ENCODE measurements at regions not wholly inside any gene's neighbourhood (a gene's known extent, or its start where the extent isn't known, plus 50 kb on each side); places are given as distances from the start of the nearest gene placed in this dataset.
"Not testable (repeated sequence)": the region's sequence is repeated elsewhere in the genome, so short reads cannot be mapped to it uniquely, and the experiment has no call there.

DNA sequence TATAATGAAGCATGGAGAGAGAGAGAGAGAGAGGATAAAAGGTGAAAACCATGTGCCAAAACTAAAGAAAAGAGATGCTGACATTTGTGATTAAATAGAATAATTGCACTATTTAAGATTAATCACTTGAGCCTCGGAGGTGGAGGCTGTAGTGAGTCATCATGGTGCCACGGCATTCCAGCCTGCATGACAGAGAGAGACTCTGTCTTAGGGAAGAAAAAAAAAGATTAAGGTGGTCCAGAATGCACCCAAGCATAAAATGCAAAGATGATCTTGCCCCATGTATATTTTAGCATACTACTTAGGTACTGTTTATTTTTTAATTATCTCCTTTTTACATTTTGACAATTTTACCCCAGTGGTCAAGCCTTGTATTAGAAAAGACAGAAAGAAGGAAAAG is 742.5 kb downstream of the SPATA31A1 start:
- H3K4me3 ChIP-seq (ENCODE audit: low read depth, low read length); DNase-seq (ENCODE audit: low read depth): not testable (repeated sequence)

DNA sequence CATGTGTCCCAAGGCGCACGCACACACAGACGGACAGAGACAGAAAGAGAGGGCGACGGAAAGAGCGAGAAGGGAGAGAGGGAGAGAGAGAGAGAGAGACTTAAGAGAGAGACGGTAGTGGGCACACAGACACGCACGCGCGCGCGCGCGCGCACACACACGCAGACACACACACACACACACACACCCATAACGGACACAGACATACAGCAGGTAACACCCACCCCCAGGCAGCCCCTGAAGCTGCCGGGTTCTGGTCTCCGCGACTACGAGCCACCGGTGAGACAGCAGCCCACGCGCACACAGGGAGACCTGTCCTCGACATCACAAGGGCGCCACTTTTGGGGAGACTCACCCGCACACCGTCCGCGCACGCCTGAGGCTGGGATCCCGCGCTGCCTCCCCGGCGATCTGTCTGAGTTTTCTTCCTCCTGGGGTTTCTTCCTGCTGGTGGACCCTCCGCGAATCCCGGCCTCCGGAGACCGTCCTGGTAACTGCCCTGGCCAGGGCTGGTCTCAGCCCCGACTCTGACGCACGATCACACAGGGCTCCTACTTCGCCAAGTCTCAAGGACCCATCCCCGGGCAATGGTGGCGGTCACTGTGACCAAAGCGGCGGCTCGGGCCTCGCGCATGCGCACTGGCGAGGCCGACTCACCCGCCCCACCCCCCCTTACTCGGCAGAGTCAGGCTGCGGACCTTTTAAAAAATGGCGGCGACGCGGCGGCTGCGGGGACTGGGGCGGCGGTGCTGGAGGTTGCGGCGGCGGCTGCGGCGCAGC is 750.7 kb downstream of the SPATA31A1 start:
- peak overlapping the region; percentile 42 for H3K4me3 ChIP-seq (ENCODE audit: low read depth, low read length)
- DNase-seq (ENCODE audit: low read depth): peak; percentile 64

DNA sequence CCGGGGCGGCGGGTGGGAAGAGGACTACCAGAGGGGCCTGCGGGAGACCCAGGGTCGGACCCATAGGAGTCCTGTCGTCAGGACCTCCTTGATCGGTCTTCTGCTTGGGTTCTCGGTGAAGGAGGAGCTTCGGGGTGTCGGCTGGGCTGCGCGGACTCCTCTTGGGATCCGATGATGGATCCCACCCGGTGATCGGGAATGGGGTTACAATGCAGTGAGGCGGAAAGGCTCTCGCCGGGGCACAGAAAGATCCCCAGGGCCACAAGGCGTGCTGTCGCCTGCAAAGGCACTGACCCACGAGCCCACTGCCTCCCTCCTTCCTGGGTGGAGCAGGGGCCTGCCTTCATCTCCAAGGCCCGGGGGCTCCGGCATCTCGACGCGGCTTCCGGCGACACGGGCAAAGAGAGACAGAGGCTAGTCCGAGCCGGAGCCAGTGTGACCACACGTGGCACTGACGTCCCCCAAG is 751.3 kb downstream of the SPATA31A1 start:
- H3K4me3 ChIP-seq (ENCODE audit: low read depth, low read length): peak overlapping the region; percentile 20

DNA sequence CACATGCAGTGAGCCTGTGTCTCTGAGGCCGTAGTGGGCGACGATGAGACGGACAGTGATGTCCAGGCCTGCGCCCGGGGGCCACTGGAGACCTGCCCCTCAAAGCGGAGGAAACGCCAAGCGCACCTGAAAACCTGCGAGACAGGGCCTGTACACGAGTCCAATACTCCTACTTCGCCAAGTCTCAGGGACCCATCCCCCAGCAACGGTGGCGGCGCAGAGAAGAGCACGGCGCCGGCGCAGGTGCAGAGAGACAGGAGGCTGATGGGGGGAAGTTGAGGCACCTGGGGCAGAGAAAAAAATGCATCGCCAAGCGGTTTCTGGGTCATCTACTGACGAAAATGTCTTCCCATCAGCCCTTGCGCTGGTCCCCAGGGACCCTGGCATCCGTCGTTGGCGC is 751.8 kb downstream of the SPATA31A1 start:
- not testable (repeated sequence) for DNase-seq (ENCODE audit: low read depth); H3K4me3 ChIP-seq (ENCODE audit: low read depth, low read length)

More for the DNA sequence above, 751.3 kb downstream of the SPATA31A1 start:
- DNase-seq (ENCODE audit: low read depth): not testable (repeated sequence)

DNA sequence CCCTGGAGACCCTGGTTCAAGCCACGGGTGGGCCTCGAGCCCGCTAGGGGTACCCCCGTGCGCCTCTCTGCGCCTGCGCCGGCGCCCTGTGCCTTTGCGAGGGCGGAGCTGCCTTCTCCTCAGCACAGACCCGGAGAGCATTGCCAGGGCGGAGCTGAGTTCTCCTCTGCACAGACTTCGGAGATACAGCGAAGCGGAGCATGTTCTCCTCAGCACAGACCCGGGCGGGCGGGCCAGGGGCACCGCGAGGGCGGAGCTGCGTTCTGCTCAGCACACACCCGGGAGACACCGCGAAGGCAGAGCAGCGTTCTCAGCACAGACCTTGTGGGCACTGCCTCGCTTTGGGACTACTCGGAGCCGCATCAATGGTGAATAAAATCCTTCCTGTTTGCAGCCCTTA is 753.0 kb downstream of the SPATA31A1 start:
- DNase-seq (ENCODE audit: low read depth); H3K4me3 ChIP-seq (ENCODE audit: low read depth, low read length): not testable (repeated sequence)

DNA sequence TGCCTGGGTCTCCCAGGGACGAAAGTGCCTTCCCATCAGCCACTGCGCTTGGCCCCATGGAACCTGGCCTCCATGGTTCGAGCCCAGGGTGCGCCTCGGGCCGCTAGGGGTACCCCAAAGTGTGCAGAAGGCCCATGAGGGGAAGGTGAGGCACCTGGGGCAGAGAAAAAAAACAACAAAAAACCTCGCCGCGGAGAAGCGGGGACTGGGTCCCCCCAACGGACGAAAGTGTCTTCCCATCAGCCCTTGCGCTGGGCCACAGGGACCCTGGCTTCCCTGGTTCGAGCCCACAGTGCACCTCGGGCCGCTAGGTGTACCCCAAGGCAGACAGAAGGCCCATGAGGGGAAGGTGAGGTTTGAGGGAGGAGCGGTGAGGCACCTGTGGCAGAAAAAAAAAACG is 755.3 kb downstream of the SPATA31A1 start:
- peak overlapping the region; percentile 42 for H3K4me3 ChIP-seq (ENCODE audit: low read depth, low read length)
- peak; percentile 0 for DNase-seq (ENCODE audit: low read depth)

DNA sequence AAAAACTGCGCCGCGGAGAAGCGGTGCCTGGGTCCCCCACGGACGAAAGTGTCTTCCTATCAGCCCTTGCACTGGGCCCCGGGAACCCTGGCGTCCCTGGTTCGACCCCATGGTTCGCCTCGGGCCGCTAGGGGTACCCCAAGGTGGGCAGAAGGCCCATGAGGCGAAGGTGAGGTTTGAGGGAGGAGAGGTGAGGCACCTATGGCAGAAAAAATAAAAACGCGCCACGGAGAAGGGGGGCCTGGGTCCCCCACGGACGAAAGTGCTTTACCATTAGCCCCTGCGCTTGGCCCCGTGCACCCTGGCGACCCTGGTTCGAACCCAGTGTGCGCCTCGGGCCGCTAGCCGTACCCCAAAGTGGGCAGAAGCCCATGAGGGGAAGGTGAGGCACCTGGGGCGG is 756.1 kb downstream of the SPATA31A1 start:
- not testable (repeated sequence) for H3K4me3 ChIP-seq (ENCODE audit: low read depth, low read length); DNase-seq (ENCODE audit: low read depth)

DNA sequence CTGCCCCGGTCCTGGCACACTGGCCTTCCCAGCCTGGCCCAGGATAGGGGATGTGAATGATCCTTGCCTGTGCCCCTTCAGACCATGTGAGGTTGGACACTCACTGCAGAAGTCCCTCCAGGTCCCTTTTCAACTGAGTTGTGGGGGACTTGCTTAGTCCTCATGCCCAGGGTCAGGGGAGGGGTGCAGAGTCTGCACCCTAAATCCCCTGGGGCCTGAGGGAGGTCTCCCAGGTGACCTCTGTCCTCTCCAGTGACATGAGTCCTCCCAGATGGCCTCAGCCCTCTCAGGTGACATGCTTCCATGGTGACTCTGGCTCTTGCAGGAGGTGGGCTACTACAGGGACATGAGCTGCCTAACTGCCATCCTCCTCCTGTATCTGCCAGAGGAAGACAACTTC is 775.1 kb downstream of the SPATA31A1 start:
- DNase-seq (ENCODE audit: low read depth); H3K4me3 ChIP-seq (ENCODE audit: low read depth, low read length): not testable (repeated sequence)

DNA sequence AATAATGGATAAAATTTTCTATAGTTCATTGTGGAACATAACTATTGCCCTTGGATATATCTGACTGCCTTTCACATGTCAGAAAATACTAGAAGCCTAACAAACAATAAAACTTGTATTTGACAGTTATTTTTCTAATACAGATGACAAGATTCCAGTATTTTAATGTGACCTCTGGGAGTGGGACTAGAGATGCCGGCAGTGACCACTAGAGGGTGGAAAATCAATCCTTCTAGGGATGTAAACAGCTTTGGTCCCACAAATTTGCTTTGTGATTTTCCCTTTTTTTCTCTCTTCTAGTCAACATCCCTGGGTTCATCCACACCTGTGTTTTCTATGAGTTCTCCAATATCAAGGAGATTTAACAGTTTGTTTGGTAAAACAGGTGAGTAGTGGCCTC is 813.7 kb downstream of the SPATA31A1 start:
- H3K4me3 ChIP-seq (ENCODE audit: low read depth, low read length); DNase-seq (ENCODE audit: low read depth): not testable (repeated sequence)

DNA sequence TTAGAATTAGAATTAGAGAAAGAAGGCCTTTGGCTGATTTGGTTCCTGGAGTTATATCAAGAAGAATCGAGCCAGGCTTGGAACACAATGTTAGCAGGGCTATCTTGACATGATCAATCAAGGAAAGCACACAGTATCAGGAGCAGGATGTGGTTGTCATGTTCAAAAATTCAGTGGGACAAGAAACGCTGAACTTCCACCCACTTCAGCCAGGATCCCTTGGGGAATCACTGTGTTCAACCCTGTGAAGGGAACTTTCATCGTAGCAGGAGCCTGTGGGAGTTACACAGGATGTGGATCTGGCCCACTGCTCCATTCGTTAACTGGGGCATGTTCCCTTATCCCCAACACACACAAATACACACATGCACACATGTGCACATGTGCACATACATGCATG is 817.8 kb downstream of the SPATA31A1 start:
- H3K4me3 ChIP-seq (ENCODE audit: low read depth, low read length): not testable (repeated sequence)

DNA sequence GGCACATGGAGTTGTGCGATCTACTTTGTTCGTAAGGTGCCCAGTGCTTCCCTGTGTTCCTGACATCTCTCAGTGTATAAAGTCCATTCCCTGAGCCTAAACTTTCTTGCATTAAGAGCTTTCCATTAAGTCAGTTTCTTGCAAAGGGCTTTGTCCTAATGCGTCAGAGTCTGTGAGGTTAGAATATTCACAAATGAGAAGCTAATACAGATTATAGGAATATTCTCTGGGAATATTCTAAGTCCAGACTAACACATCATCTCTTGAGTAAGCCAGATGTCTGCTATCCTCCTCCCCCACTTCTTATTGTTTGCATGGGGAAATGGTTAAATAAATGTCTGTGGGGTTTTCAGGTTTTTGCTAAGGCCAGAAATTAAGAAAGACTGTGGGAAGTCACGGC is 818.6 kb downstream of the SPATA31A1 start:
- not testable (repeated sequence) for H3K4me3 ChIP-seq (ENCODE audit: low read depth, low read length); DNase-seq (ENCODE audit: low read depth)

More for the DNA sequence above, 817.8 kb downstream of the SPATA31A1 start:
- DNase-seq (ENCODE audit: low read depth): not testable (repeated sequence)

DNA sequence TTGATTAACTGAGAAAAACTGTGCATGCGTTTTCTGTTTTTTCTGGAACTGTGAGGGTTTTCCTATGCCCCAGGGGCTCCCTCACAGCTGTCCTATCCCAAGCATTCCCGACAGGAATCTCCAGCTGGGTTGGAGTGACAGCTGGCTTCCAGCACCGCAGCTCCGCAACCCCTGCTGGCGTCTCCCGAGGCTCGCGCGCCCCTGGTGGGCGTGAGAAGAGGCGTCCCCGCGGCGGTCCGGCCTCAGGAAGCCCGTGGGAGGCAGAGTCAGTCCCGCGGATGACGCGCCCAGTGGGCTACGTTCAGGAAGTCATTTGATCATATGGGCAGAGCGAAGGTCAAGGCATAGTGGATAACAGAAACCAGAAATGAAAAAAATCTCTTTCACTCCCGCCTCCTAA is 821.9 kb downstream of the SPATA31A1 start:
- H3K4me3 ChIP-seq (ENCODE audit: low read depth, low read length); DNase-seq (ENCODE audit: low read depth): not testable (repeated sequence)

DNA sequence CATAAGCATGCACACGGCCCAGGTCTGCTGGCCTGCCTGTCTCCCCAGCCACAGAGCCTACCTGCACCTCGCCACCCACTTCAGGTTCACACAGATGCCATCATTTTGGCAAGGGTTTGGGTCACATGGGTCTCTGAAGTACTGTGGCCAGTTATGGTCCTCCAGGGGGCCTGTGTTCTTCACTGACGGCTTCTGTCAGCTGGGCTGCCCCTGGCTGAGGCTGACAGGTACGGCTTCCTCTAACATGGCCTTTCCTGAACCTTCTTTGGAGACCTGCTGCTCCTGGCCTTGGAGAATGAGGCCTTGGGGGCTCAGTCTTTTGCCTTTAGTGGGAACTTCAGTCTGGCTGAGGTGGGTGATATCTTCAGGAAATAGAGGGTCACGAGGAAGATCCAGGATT is 835.9 kb downstream of the SPATA31A1 start:
- not testable (repeated sequence) for DNase-seq (ENCODE audit: low read depth); H3K4me3 ChIP-seq (ENCODE audit: low read depth, low read length)

DNA sequence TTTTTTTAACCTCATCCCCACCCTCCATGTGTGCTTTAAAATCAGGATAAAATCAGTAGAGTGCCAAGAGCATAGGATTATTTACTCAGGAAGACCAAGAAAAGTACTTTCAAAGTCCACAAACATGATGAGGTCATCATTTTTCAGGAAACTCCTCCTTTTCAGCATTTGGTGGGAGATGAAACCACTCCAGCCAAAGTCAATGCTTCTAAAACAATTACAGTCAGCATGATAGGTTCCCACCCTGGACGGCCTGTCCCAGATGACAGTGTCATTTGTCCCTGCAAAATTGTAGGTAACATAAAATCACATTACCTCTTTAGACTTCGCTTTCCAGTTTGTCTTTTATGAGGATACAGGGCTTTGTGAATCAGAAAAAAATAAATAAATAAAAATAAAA is 836.7 kb downstream of the SPATA31A1 start:
- H3K4me3 ChIP-seq (ENCODE audit: low read depth, low read length); DNase-seq (ENCODE audit: low read depth): not testable (repeated sequence)

DNA sequence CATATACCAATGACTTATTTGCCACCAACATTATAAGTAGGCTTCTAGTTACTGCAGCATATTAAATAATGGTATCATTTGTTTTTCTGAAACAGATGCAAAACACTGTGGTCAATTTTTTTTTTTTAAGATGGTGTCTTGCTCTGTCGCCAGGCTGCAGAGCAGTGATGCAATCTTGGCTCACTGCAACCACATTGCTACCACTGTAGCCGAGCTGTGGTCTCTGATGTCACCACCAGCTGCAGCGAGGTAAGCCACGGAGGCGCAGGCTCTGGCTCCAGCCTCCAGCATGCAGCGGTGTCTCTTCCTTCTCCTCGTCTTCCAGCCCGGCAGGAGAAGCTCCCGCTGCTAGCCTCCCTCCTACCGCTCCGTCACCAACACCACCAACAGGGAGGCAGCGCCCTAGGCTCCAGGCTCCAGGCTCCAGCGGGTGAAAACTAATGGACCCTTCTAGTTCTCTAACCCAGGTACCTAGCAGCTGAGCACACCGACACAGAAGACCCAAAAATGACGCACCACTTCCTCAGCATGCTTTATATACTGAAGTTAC is 840.8 kb downstream of the SPATA31A1 start:
- not testable (repeated sequence) for DNase-seq (ENCODE audit: low read depth); H3K4me3 ChIP-seq (ENCODE audit: low read depth, low read length)

DNA sequence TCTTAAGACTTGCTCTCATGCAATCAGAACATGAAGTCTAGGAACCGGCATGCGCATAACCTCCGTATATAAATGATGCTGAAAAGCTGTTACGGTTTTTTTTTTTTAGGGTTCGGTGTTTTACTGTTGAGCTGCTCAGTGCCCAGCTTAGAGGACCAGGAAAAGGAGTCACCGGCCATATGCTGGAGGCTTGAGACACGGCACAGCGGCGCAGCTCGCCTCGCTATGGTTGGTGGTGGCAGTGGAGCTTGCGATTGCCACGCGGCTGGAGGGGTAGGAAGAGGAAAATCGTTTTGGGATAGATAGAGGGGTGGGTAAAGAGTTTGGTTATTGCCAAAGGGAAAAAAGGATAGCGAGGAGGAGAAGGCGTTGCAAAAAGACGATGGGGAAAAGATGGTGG is 841.3 kb downstream of the SPATA31A1 start:
- not testable (repeated sequence) for H3K4me3 ChIP-seq (ENCODE audit: low read depth, low read length)

DNA sequence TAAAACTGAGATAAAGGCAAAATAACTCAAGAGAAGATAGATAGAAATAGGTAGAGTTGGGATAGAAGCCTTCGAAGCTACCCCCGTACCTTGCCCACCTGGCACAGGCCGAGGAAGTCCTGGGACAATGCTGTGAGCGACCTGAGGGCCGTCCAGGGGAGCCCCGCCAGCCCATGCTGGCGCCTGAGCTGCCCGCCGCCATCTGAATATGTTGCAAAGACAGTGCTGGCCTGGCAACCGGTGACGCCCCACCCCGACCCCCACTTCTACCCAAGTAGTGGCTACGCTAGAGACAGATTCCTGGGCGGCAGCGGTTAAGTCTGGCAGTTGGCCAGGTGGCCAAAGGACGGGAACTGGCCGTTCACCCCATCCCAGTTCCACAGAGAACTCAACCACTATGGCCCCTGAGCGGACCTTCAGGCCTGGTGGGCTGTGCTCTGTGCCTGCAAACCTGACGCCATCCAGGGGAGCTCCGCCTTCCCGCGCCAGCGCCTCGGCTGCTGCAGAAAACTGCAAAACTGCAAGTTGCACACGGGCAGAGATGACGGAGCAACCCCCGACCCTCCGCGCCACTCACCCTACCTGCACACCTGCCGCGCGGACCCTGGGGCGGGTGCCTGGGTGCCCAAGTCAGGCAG is 866.2 kb downstream of the SPATA31A1 start:
- H3K4me3 ChIP-seq (ENCODE audit: low read depth, low read length); DNase-seq (ENCODE audit: low read depth): not testable (repeated sequence)

More for the DNA sequence above, 841.3 kb downstream of the SPATA31A1 start:
- not testable (repeated sequence) for DNase-seq (ENCODE audit: low read depth)

DNA sequence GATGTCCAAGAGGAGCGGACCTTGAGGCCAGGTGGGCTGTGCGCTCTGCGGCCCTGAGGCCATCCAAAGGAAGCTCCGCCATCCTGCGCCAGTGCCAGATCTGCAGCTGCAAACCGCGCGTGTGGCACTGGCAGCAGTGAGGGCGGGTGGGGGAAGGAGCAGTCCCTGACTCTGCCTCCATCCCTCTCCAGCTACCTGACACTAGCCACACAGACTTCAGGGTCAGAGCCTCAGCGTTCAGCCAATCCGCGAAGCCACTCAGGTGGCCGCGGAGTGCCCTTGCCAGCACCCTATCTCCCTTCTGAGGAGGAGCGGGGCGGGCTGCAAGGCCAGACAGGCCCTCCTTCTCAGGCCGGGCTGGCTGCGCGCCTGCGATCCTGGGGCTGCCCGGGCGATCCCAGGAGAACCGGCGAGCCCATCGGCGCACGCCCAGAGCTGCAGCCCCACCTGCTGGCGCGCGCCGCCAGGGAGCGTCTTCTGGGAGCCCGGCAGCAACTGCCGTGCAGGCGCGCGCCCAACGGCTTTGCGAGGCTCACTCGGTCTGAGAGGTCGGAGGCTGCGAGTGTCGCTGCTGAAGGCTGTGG is 867.2 kb downstream of the SPATA31A1 start:
- H3K4me3 ChIP-seq (ENCODE audit: low read depth, low read length); DNase-seq (ENCODE audit: low read depth): not testable (repeated sequence)

DNA sequence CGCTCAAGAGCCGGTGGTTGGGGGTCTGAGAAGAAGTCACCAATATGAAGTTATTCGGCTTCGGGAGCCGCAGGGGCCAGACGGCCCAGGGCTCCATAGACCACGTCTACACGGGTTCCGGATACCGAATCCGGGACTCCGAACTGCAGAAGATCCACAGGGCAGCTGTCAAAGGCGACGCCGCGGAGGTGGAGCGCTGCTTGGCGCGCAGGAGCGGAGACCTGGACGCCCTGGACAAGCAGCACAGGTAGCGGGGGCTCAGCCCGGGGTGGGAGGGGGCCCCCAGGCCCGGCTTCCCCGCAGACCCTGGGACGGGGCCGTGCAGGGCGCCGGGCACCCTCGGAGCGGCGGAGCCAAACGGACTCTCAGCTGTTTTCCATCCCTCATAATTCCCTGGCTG is 867.9 kb downstream of the SPATA31A1 start:
- not testable (repeated sequence) for DNase-seq (ENCODE audit: low read depth); H3K4me3 ChIP-seq (ENCODE audit: low read depth, low read length)

Data from GM12865 (cell line).